ENCODE measurements at regions not wholly inside any gene's neighbourhood (a gene's known extent, or its start where the extent isn't known, plus 50 kb on each side); places are given as distances from the start of the nearest gene placed in this dataset.

- TF ChIP-seq, protein P1, sequence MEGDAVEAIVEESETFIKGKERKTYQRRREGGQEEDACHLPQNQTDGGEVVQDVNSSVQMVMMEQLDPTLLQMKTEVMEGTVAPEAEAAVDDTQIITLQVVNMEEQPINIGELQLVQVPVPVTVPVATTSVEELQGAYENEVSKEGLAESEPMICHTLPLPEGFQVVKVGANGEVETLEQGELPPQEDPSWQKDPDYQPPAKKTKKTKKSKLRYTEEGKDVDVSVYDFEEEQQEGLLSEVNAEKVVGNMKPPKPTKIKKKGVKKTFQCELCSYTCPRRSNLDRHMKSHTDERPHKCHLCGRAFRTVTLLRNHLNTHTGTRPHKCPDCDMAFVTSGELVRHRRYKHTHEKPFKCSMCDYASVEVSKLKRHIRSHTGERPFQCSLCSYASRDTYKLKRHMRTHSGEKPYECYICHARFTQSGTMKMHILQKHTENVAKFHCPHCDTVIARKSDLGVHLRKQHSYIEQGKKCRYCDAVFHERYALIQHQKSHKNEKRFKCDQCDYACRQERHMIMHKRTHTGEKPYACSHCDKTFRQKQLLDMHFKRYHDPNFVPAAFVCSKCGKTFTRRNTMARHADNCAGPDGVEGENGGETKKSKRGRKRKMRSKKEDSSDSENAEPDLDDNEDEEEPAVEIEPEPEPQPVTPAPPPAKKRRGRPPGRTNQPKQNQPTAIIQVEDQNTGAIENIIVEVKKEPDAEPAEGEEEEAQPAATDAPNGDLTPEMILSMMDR (conservative IDR thresholded peaks at IDR 0.05; ENCODE audit: low read depth, low read length), result no peak
- TF ChIP-seq EZH2 (IDR thresholded peaks at IDR 0.05; ENCODE audit: low read length, unreplicated experiment), result no peak
These were observed 1120.1 kb upstream of the FAM98A start for GRCh38 chr2:34719206-34719605.
